ENCODE measurements at regions not wholly inside any gene's neighbourhood (a gene's known extent, or its start where the extent isn't known, plus 50 kb on each side); places are given as distances from the start of the nearest gene placed in this dataset.
"Not testable (repeated sequence)": the region's sequence is repeated elsewhere in the genome, so short reads cannot be mapped to it uniquely, and the experiment has no call there.

DNA sequence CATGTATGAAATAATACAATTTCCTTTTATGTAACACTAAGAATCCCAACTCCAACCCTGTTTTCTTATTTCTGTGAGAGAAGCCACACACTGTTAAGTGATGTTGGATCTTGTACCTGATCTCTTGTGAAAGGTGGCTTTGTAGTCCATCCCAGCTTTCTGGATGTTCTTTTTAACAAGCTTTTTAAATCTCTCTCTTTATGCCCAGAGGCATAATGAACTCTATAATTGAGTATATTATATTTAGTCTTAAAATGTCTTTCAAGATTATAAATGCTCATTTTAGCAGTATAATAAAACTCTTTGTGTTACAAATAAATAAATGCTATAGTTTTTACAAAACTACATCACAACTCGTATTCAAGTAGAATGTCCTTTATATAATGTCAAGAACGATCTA is 922.1 kb downstream of the EPHA7 start:
- no peak for DNase-seq

DNA sequence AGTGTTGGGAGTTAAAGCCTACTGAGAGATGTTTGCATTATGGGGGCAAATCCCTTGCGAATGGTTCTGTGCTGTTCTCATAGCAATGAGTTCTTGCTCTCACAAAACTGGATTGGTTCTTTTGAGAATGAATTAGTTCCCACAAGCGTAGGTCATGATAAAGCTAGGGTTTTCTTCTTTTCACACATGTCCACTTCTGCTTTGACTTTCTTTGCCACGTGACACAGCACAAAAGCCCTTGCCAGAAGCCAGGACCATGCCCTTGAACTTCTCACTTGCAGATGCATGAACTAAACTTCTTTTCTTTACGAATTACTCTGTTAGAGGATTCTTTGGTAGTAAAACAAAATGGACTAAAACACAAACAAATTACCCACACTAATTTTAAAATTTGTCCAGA is 922.8 kb downstream of the EPHA7 start:
- no peak for DNase-seq

DNA sequence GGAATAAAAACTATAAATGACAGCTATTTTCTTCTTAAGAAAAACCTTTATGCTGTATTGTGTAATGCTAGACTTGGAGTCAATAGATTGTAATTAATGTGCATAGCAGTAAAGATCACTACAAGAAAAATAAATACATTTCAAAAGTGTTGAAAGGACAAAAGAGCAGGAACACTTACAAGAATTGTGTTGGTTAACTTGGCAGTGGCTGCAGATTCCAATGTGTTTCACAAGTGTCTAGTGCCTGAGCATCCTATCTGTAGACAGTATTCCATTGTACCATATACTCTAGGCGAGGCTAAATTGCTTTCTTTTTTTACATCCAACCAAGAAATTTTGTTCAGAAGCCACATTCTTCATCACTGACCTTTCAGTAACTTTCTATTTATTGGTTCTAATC is 924.1 kb downstream of the EPHA7 start:
- no peak for DNase-seq

DNA sequence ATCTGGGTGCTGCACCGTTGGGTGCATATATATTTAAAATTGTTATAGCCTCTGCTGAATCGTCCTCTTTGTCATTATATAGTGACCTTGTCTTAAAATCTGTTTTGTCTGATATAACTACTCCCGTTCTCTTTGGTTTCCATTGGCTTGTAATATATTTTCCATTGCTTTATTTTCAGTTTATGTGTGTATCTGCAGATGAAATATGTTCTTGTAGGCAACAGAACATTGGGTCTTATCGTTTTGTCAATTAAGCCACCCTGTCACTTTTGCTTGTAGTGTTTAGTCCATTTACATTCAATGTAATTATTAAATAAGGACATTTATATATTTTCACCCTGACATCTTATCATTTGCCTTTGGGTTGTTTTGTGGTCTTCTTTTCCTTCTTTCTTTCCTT is 933.9 kb downstream of the EPHA7 start:
- no peak for DNase-seq

DNA sequence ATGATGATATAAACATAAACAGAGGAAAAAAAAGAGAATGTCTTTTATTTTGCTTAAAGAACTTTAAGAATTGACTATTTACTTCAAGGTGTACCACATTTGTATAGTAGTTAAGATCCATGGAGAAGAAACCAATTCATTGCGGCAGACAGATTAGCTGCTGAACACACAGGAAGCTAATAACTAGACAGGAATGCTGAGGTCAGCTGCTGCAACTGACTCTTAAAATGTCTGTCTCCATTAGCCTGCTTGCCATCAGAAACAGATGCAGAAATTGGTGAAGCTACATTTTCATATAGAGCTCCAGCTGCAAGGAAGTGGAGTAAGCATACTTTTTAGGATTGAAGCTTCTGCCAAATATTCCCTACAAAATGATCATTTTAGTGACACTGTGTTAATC is 939.5 kb downstream of the EPHA7 start:
- no peak for DNase-seq

GRCh38 chr6:92473056-92473455 is 946.3 kb downstream of the EPHA7 start:
- no peak for DNase-seq

DNA sequence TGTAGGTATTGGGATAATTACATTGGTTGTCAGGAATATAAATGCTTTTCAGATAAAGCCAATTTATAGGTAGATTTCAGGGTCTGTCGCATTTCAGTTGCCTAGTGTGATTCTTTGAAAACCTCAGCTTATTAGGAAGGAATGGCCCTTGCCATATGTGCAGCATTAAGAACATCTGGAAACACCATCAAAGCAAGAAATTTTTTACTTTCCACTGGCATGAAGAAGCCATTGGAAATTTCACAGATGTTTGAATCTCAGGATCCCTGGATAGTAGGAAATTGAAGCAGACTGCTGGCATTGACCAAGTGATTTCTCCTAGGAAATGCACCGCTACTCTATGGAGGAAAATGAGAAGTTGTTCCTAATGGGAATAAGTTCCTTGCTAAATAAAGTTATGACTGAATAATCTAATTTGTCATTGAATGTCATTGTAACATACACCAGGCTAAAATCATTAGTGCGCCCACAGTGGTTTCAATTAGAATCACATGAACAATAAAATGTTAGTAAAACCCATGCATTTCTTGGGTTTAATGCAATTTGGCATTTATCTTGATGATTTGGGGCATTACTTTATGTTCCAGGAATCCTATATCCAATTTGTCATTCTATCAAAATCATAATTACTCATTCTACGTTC is 950.1 kb downstream of the EPHA7 start:
- no peak for DNase-seq

DNA sequence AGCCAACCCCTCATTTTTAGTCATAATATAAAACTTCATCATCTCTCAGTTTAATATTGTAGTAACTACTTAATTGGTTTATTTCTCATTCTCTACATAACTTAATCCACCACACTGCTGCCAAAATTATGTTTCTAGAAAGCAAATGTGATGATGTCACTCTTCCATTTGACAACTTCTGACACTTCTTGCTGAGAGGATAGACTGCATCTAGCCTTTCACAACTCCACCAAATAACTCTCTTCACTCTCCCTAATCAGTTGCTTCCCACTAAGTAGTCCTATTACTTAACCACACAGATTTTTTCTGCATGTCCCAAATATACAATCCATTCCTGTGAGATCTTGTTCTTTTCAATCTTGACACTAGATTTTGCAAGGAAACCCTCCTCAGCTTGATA is 951.3 kb downstream of the EPHA7 start:
- no peak for DNase-seq

GRCh38 chr6:92460133-92460532 is 959.2 kb downstream of the EPHA7 start:
- no peak for DNase-seq

- DNase-seq: no peak
Measured at GRCh38 chr6:92459606-92460005, 959.8 kb downstream of the EPHA7 start.

DNA sequence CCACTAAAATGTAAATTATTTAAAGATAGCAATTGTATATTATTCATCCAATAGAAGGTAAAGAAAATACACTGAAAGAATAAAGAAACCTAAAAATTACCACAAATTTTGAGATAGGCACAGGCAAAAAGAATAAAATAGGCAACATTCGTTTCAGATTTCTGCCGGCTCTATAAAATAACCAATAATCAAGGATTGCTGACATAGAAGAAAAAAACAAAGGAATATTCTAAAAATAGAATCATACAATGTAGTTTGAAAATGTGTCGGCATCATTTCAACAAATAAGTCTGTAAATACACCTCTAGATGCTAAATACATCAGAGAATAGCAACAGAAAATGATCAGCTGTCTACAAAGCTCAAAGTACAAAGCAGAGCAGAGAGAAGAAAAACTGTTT is 973.3 kb downstream of the EPHA7 start:
- DNase-seq: no peak

DNA sequence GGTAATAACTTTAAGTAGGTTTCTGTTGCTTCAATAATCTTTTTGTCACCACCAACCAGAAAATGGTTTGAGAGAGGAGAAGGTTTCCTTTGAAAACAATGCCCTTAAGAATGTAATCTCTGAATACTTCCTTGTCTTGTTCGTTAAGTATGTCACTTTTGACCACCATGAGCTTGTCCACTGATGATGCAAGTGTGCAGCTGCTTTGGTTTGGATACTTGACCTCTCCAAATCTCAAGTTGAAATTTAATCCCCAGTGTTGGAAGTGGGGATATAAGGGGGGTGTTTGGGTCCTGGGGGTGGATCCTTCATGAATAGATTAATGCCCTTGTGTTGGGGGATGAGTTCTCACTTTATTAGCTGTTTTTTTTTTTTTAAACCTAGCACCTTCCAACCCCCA is 985.4 kb downstream of the EPHA7 start:
- DNase-seq: no peak

DNA sequence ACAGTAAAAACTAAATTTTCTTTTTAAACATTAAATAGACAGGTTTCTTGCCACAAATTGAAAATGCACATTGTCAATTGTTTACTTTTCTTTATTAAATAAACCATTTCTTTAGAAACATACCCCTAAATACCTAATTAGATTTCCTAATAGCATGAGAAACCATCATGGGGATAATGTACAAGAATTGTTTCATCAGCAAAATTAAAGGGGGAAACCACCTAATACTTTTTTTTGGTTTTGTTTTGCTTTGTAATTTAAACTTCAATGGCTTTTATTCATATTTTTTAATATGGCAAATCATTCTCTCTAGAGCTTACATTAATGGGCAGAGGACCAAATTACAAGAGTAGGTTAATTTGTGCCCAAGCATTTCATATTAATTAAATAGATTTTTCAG is 987.9 kb downstream of the EPHA7 start:
- no peak for DNase-seq

GRCh38 chr6:92428448-92428847 is 990.9 kb downstream of the EPHA7 start:
- DNase-seq: no peak

DNA sequence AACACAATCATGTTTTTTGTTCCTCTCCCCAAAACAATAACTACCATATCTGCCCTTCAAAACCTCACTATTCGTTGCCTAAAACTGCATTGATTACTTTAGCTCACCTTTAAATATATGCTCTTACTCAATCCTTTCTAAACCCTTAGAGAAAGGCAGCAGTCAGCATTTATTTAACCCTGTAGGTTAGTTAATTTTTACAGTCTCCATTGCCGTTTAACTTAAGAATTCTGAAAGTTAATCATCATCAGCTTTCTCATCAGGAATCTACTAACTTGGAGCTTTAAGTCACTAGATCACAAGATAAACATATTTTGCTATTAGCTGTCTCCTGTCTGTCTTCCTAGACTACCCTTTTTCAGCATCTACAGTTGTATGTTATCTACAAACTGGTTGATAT is 991.9 kb downstream of the EPHA7 start:
- DNase-seq: no peak

GRCh38 chr6:92415656-92416055 is 1003.7 kb downstream of the EPHA7 start:
- no peak for DNase-seq

DNA sequence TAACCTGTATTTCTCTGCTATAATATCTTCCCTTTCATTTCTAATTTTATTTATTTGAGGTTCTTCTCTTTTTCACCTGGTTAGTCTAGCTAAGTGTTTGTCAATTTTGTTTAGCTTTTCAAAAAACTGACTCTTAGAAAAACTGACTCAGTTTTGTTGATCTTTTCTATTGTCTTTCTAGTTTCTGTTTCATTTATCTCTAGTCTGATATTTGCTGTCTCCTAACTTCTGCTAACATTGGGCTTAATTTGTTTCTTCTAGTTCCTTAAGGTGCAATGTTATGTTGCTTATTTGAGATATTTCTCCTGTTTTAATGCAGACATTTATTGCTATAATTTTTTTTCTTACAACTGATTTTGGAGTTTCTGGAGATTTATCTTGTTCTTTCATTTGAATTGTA is 1011.0 kb downstream of the EPHA7 start:
- no peak for DNase-seq

- no peak for DNase-seq
Measured at GRCh38 chr6:92404281-92404680, 1015.1 kb downstream of the EPHA7 start.

GRCh38 chr6:92399911-92400310 is 1019.4 kb downstream of the EPHA7 start:
- DNase-seq: no peak

DNA sequence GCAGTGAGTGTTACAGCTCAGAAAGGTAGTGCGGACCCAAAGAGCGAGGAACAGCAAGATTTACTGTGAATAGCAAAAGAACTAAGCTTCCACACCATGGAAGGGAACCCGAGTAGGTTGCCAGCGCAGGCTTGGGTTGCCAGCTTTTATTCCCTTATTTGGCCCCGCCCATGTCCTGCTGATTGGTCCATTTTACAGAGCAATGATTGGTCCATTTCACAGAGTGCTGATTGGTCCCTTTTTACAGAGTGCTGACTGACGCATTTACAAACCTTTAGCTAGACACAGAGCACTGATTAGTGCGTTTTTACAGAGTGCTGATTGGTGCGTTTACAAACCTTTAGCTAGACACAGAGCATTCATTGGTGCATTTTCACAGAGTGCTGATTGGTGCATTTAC is 1030.7 kb downstream of the EPHA7 start:
- not testable (repeated sequence) for DNase-seq

DNA sequence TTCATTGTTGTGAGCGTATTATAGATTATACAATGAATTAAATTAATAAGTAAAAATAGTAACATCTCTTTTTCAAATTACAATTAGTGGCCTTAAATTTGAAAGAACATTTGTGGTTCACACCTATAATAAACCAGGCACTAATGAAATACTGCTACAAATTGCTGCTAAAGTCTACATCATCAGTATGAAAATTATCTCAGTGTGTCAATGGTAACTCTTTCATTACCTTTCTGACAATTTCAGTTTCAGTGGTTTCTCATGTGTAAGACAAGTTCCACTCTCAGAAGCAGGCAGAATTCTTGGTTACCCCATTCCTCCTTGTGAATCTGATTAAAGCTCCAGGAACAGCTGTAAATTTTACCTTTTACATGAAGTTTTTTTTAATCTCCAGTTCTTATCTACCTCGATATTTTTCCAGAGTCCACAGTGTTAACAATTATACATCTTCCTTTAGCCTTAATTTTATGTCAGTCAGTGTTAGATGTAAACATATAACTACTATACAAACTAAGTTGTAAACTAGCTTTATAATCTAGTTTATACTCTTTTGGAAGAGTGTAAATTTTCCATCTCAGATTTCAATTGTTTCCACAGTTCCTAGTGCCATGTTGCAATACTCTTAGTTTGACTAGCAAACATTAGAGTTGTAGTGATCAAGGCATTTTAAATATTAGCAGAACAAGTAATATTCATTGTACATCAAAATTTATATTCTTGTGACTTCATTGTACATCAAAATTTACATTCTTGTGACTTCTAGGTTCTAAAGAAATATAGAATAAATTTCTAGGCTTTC is 1038.4 kb downstream of the EPHA7 start:
- DNase-seq: no peak

DNA sequence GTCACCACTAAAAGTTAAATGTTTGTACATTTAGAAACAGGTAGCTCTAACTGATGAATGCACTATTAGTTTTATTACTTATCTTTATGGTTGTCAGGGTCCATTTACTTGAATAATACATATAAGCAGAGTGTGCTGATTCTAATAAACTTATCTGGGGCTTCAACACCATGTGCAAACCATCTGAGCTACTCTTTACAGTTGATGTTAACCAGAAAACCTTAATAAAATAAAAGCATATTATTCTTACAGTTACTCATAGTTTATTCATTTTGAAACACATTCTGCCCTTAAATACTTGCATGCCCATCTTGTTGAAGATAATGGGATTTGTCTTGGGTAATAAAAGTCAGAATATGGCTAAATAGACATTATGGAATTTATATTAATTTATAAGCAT is 1042.2 kb downstream of the EPHA7 start:
- DNase-seq: no peak

DNA sequence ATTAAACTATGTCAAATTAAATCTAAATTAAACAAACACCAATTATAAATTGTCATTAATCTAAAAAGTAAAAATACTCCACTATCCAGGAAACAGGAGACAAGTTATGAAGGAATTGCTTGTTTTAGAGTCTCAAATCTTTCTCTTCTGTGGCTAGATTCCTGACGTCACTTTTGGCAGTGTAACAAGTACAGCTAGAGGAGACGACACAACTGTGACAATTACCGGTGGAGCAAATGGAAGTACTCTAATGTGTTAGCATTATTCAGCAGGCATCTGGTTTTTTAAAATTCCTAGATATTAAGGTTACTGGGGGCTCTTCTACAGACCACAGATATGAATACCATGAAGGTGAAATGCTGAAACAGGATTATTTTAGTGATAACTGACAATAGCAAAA is 1042.7 kb downstream of the EPHA7 start:
- DNase-seq: no peak
